ENCODE measurements at regions not wholly inside any gene's neighbourhood (a gene's known extent, or its start where the extent isn't known, plus 50 kb on each side); places are given as distances from the start of the nearest gene placed in this dataset.

GRCh38 chr6:14635934-14636591 is 518.5 kb downstream of the CD83 start:
- H3K4me3 ChIP-seq (ENCODE audit: insufficient read depth, low read depth, low read length) = no peak overlapping the region
- H3K36me3 Mint-ChIP-seq (ENCODE audit: low read depth, unreplicated experiment) = peaks cover 2% of the 10 kb centered on the region
- H3K9me3 ChIP-seq (ENCODE audit: insufficient read depth, low read depth, low read length) = no peaks in the 10 kb centered on the region
- no peak overlapping the region for H2AFZ ChIP-seq (ENCODE audit: low read depth, low read length)
- DNase-seq (ENCODE audit: low read depth) (no peak), FAIRE-seq (no peak)
- no peak overlapping the region for H3K4me3 Mint-ChIP-seq (ENCODE audit: unreplicated experiment)
- no peak overlapping the region for H3K27ac ChIP-seq (ENCODE audit: low read depth, low read length)
- no peaks in the 10 kb centered on the region for H3K79me2 ChIP-seq (ENCODE audit: insufficient read depth, low read length)
- TF ChIP-seq CTCF (IDR thresholded peaks at IDR 0.05; ENCODE audit: insufficient read depth, low read depth, low read length) (no peak), EZH2 (IDR thresholded peaks at IDR 0.05; ENCODE audit: insufficient read depth, low read length) (no peak)
- H3K36me3 ChIP-seq (ENCODE audit: insufficient read depth, low read length) = no peaks in the 10 kb centered on the region
- peaks cover 19% of the 10 kb centered on the region for H3K27me3 Mint-ChIP-seq (ENCODE audit: low read depth, unreplicated experiment)
- H4K20me1 ChIP-seq (ENCODE audit: insufficient read depth, low read length) = no peaks in the 10 kb centered on the region
- H3K9me3 Mint-ChIP-seq (ENCODE audit: unreplicated experiment) = no peaks in the 10 kb centered on the region
- peaks cover 10% of the 10 kb centered on the region for H3K4me1 ChIP-seq (ENCODE audit: insufficient read depth, low read length)
- no peak overlapping the region for H3K27ac Mint-ChIP-seq (ENCODE audit: unreplicated experiment)
- peaks cover 2% of the 10 kb centered on the region for H3K4me1 Mint-ChIP-seq (ENCODE audit: low read depth, unreplicated experiment)
- no peak overlapping the region for H3K4me2 ChIP-seq (ENCODE audit: low read length)
- H3K9ac ChIP-seq (ENCODE audit: low read length) = no peak overlapping the region
- H3K27me3 ChIP-seq (ENCODE audit: insufficient read depth, low read length) = peaks cover 3% of the 10 kb centered on the region

- peak overlapping the region; percentile 76 for H2AFZ ChIP-seq (ENCODE audit: low read depth, low read length)
- Mint-ChIP-seq H3K27ac (ENCODE audit: unreplicated experiment) (no peak overlapping the region), H3K4me3 (ENCODE audit: unreplicated experiment) (no peak overlapping the region), H3K27me3 (ENCODE audit: low read depth, unreplicated experiment) (peaks cover 15% of the 10 kb centered on the region), H3K4me1 (ENCODE audit: low read depth, unreplicated experiment) (peaks cover 2% of the 10 kb centered on the region), H3K36me3 (ENCODE audit: low read depth, unreplicated experiment) (peaks cover 2% of the 10 kb centered on the region), H3K9me3 (ENCODE audit: unreplicated experiment) (no peaks in the 10 kb centered on the region)
- FAIRE-seq (no peak), DNase-seq (ENCODE audit: low read depth) (no peak)
- no peak overlapping the region for H3K27ac ChIP-seq (ENCODE audit: low read depth, low read length)
- H4K20me1 ChIP-seq (ENCODE audit: insufficient read depth, low read length) = no peaks in the 10 kb centered on the region
- no peak for TF ChIP-seq EZH2 (IDR thresholded peaks at IDR 0.05; ENCODE audit: insufficient read depth, low read length)
- H3K79me2 ChIP-seq (ENCODE audit: insufficient read depth, low read length) = no peaks in the 10 kb centered on the region
- H3K9ac ChIP-seq (ENCODE audit: low read length) = peak overlapping the region; percentile 53
- H3K36me3 ChIP-seq (ENCODE audit: insufficient read depth, low read length) = no peaks in the 10 kb centered on the region
- peaks cover 10% of the 10 kb centered on the region for H3K4me1 ChIP-seq (ENCODE audit: insufficient read depth, low read length)
- H3K9me3 ChIP-seq (ENCODE audit: insufficient read depth, low read depth, low read length) = no peaks in the 10 kb centered on the region
- H3K27me3 ChIP-seq (ENCODE audit: insufficient read depth, low read length) = no peaks in the 10 kb centered on the region
- peak overlapping the region; percentile 82 for H3K4me2 ChIP-seq (ENCODE audit: low read length)
- no peak overlapping the region for H3K4me3 ChIP-seq (ENCODE audit: insufficient read depth, low read depth, low read length)
These were observed 520.9 kb downstream of the CD83 start for GRCh38 chr6:14638435-14638905.

GRCh38 chr6:14638906-14639761 is 521.6 kb downstream of the CD83 start:
- TF ChIP-seq CTCF (IDR thresholded peaks at IDR 0.05; ENCODE audit: insufficient read depth, low read depth, low read length) = no peak
- no peak overlapping the region for H3K27ac Mint-ChIP-seq (ENCODE audit: unreplicated experiment)
- peak; percentile 41 for DNase-seq (ENCODE audit: low read depth)
- Histone ChIP-seq H3K36me3 (ENCODE audit: insufficient read depth, low read length) (no peaks in the 10 kb centered on the region), H2AFZ (ENCODE audit: low read depth, low read length) (peak overlapping the region; percentile 76), H3K79me2 (ENCODE audit: insufficient read depth, low read length) (no peaks in the 10 kb centered on the region), H3K4me1 (ENCODE audit: insufficient read depth, low read length) (peaks cover 10% of the 10 kb centered on the region), H3K4me2 (ENCODE audit: low read length) (peak overlapping the region; percentile 82), H3K27ac (ENCODE audit: low read depth, low read length) (no peak overlapping the region), H3K4me3 (ENCODE audit: insufficient read depth, low read depth, low read length) (peak overlapping the region; percentile 38), H3K9me3 (ENCODE audit: insufficient read depth, low read depth, low read length) (no peaks in the 10 kb centered on the region), H3K9ac (ENCODE audit: low read length) (peak overlapping the region; percentile 53), H3K27me3 (ENCODE audit: insufficient read depth, low read length) (no peaks in the 10 kb centered on the region), H4K20me1 (ENCODE audit: insufficient read depth, low read length) (no peaks in the 10 kb centered on the region)
- peaks cover 2% of the 10 kb centered on the region for H3K4me1 Mint-ChIP-seq (ENCODE audit: low read depth, unreplicated experiment)
- H3K4me3 Mint-ChIP-seq (ENCODE audit: unreplicated experiment) = no peak overlapping the region
- FAIRE-seq = peak; percentile 9
- peaks cover 2% of the 10 kb centered on the region for H3K36me3 Mint-ChIP-seq (ENCODE audit: low read depth, unreplicated experiment)
- H3K27me3 Mint-ChIP-seq (ENCODE audit: low read depth, unreplicated experiment) = peaks cover 10% of the 10 kb centered on the region
- H3K9me3 Mint-ChIP-seq (ENCODE audit: unreplicated experiment) = no peaks in the 10 kb centered on the region
